Testis (tissue), 2 donors: ENCODE measurements at regions not wholly inside any gene's neighbourhood (a gene's known extent, or its start where the extent isn't known, plus 50 kb on each side); places are given as distances from the start of the nearest gene placed in this dataset.

Experiments
- DNase-seq: peaks from one replicate; pipeline ENCODE4 v3.0.0-alpha.2; 2019
- H3K27ac ChIP-seq, 2 donors: fragments of 200-600 bp; sonication (generic); one replicate each; pipeline ENCODE4 v1.5.1; 2019
- H3K27me3 ChIP-seq: fragments of 200-600 bp; sonication (generic); one replicate; pipeline ENCODE4 v1.5.1; 2019
- H3K36me3 ChIP-seq: fragments of 200-600 bp; sonication (generic); one replicate; pipeline ENCODE4 v1.5.1; 2017; ENCODE audit warnings: low read depth; ENCODE audit errors: missing control alignments
- H3K4me1 ChIP-seq: fragments of 200-600 bp; sonication (generic); one replicate; pipeline ENCODE4 v1.5.1; 2019
- H3K4me3 ChIP-seq, 2 donors: fragments of 200-600 bp; sonication (generic); one replicate each; pipeline ENCODE4 v1.5.1; 2017 to 2019
- H3K9me3 ChIP-seq: fragments of 200-600 bp; sonication (generic); one replicate; pipeline ENCODE4 v1.5.1; 2017
- POLR2A ChIP-seq: fragments of 450-650 bp; IDR thresholded peaks from one replicate; pipeline ENCODE4 v1.6.1; 2017; ENCODE audit warnings: antibody characterized with exemption, mild to moderate bottlenecking, moderate library complexity
- WGBS, 2 donors: methylation state at CpG; one replicate each; pipeline ENCODE4 v1.1.5; 2018; 5-methylcytosine and 5-hydroxymethylcytosine counted together
- intact Hi-C: fragments of 100-400 bp; cut with DNase I; formaldehyde crosslinking; loops from one replicate; pipeline ENCODE4 v1.15.1; 2023; ENCODE audit warnings: low total_unique reads
- TF ChIP-seq, protein P1 (sequence below), 3 experiments: fragments of 450-650 bp in 2 of 3; fragments of 200-600 bp in 1 of 3; sonication (generic) in 1 of 3; IDR thresholded peaks; one replicate each; pipeline ENCODE4 v1.5.1; 2016 to 2019; ENCODE audit warnings: antibody characterized with exemption in 3 of 3, mild to moderate bottlenecking in 2 of 3, moderate library complexity in 1 of 3

DNA sequence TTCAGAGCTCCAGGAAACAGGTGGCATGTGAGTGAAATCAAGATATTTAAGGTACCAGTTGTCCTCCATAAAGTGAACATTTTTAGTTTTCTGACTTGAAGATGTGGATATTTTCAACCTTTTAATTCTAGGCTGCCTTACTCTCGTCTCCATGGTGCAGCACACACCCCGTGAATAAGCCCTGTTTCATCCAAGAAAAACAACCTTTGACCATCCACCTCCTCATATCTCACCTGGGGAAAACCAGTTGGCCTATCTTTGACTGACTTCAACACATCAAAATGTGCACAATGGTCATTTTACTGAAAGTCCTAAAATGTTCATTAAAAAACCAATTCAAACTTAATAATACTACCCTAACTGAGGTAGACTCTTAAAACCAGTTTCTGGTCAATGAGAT is 73.8 kb upstream of the CD2AP start:
- intact Hi-C loops, result no loop called here
- 88 to 94% methylated on average over 2 of the region's 2 CpGs for WGBS, 2 donors
- no peak overlapping the region for H3K27ac ChIP-seq

DNA sequence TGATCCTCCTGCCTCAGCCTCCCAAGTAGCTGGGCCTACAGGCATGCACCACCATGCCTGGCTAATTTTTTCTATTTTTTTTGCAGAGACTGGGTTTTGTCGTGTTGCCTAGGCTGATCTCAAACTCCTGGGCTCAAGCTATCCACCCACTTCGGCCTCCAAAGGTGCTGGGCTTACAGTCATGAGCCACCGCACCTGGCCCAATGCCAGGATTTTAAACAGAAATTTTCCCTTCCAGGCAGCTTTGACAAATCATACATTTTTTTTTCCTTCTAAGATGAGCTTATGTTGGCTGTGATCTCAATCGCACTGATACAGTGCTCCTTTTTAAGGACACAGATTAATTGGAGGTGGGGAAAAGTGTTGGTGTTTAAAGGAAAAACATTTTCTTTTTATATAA is 73.2 kb upstream of the CD2AP start:
- H3K27me3 ChIP-seq, result no peaks in the 10 kb centered on the region
- WGBS, 2 donors, result 85% methylated on average over 4 of the region's 4 CpGs
- no peaks in the 10 kb centered on the region for H3K36me3 ChIP-seq
- no peak overlapping the region for H3K4me3 ChIP-seq
- no peaks in the 10 kb centered on the region for H3K9me3 ChIP-seq
- H3K27ac ChIP-seq, result no peak overlapping the region
- DNase-seq, result no peak
- H3K4me1 ChIP-seq, result no peaks in the 10 kb centered on the region
- intact Hi-C loops, result no loop called here
- TF ChIP-seq, protein P1, sequence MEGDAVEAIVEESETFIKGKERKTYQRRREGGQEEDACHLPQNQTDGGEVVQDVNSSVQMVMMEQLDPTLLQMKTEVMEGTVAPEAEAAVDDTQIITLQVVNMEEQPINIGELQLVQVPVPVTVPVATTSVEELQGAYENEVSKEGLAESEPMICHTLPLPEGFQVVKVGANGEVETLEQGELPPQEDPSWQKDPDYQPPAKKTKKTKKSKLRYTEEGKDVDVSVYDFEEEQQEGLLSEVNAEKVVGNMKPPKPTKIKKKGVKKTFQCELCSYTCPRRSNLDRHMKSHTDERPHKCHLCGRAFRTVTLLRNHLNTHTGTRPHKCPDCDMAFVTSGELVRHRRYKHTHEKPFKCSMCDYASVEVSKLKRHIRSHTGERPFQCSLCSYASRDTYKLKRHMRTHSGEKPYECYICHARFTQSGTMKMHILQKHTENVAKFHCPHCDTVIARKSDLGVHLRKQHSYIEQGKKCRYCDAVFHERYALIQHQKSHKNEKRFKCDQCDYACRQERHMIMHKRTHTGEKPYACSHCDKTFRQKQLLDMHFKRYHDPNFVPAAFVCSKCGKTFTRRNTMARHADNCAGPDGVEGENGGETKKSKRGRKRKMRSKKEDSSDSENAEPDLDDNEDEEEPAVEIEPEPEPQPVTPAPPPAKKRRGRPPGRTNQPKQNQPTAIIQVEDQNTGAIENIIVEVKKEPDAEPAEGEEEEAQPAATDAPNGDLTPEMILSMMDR (IDR thresholded peaks at IDR 0.05), result no peak
- no peak for TF ChIP-seq POLR2A

More for the DNA sequence above, 73.8 kb upstream of the CD2AP start:
- H3K4me3 ChIP-seq, result no peak overlapping the region
- no peak for DNase-seq
- H3K9me3 ChIP-seq, result no peaks in the 10 kb centered on the region
- no peaks in the 10 kb centered on the region for H3K36me3 ChIP-seq
- H3K27me3 ChIP-seq, result no peaks in the 10 kb centered on the region
- TF ChIP-seq POLR2A, result no peak
- TF ChIP-seq, protein P1 (IDR thresholded peaks at IDR 0.05), result no peak
- H3K4me1 ChIP-seq, result no peaks in the 10 kb centered on the region

DNA sequence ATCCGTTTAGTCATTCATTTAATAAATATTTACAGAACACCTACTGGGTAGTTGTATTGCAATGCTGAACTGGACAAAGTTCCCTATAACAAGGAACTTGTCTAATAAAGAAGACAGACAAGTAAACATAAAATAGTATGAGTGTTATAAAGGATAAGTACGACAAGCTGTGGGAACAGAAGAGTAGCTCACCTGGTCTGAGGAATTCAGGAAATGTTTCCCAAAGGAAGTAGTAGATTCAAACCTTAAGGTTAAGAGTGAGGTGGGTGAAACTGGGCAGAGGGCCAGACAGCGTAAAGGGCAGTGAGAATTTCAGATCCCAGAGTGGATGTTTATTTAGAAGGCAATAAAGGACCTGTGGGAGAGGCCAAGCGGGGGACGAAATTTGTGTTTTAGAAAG is 72.3 kb upstream of the CD2AP start:
- Histone ChIP-seq H3K27ac (no peak overlapping the region), H3K9me3 (no peaks in the 10 kb centered on the region), H3K4me1 (no peaks in the 10 kb centered on the region), H3K27me3 (no peaks in the 10 kb centered on the region), H3K36me3 (no peaks in the 10 kb centered on the region), H3K4me3 (no peak overlapping the region)
- intact Hi-C loops, result no loop called here
- no peak for DNase-seq
- WGBS, 2 donors, result 66 to 78% methylated on average over 5 of the region's 5 CpGs
- TF ChIP-seq, protein P1 (IDR thresholded peaks at IDR 0.05), result no peak
- TF ChIP-seq POLR2A, result no peak

DNA sequence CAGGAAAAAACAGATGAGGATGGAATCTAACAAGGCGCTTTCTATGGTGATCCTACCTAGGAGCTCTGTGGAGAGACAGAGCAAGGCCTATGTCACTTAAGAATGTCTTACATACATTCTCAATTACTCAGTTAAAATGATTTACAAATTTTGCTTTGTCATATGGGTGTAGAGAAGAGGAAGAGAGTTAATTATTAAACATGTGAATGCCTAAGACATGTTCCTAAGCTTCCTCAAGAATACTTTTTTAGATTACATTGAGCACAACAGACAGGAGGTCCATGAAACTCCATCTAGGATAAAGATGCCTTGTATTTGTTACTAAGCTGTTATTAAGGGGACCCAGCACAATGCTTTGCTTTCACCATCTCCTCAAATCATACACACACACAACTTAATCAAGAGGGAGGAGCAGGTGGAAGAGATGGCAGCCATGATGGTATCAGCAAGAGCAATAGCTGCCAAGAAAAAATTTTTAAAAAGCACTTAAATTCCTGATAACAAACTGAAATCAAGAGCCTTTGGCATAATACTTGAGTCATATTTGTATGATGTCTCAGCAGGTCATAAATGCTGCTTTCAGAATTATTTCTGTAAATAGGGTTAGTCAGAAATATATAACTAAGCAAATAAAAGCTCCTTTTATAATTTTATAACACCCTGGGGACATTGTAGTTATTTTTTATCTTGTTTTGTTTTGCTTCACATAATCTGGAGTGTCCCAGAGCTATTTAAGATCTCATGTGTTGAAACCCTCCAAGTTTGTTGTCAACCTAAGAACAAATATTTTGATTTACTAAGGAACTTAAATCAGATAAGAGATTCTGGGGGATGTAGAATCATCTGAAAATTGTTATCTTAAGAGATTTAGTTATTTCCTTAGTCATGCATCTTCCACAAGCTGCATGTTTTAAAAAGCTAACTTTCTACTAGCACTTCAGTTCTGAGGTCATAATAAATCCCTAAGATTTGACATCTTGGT is 70.0 kb upstream of the CD2AP start:
- Histone ChIP-seq H3K9me3 (no peaks in the 10 kb centered on the region), H3K36me3 (no peaks in the 10 kb centered on the region), H3K27me3 (no peaks in the 10 kb centered on the region), H3K27ac (no peak overlapping the region), H3K4me3 (no peak overlapping the region), H3K4me1 (no peaks in the 10 kb centered on the region)
- no peak for DNase-seq
- 96 to 100% methylated on average over 1 of the region's 1 CpG for WGBS, 2 donors
- intact Hi-C loops, result no loop called here
- TF ChIP-seq, protein P1 (IDR thresholded peaks at IDR 0.05), result no peak
- TF ChIP-seq POLR2A, result no peak
